HG03342 (cell line): ENCODE measurements at regions not wholly inside any gene's neighbourhood (a gene's known extent, or its start where the extent isn't known, plus 50 kb on each side); places are given as distances from the start of the nearest gene placed in this dataset.

Experiments
- ATAC-seq: cut with Tn5 transposase; IDR thresholded peaks from one replicate; pipeline ENCODE4 v1.9.1; 2021; ENCODE audit warnings: mild to moderate bottlenecking, moderate library complexity; ENCODE audit not compliant: unreplicated experiment

GRCh38 chr10:129353101-129353500 lies 113.9 kb upstream of the MGMT start:
- no peak for ATAC-seq

GRCh38 chr10:129360046-129360445 lies 107.0 kb upstream of the MGMT start:
- ATAC-seq, result no peak

- ATAC-seq, result no peak
These were observed 105.2 kb upstream of the MGMT start for GRCh38 chr10:129361676-129362376.

- ATAC-seq, result no peak
These were observed 102.1 kb upstream of the MGMT start for GRCh38 chr10:129364949-129365348.

- no peak for ATAC-seq
These were observed 101.2 kb upstream of the MGMT start for GRCh38 chr10:129365767-129366402.

- ATAC-seq, result no peak
These were observed 100.6 kb upstream of the MGMT start for GRCh38 chr10:129366450-129366849.

GRCh38 chr10:129369566-129369965 lies 97.5 kb upstream of the MGMT start:
- ATAC-seq, result no peak

GRCh38 chr10:129371541-129371940 lies 95.5 kb upstream of the MGMT start:
- no peak for ATAC-seq

- no peak for ATAC-seq
These were observed 94.9 kb upstream of the MGMT start for GRCh38 chr10:129372172-129372571.

GRCh38 chr10:129373231-129373630 lies 93.8 kb upstream of the MGMT start:
- ATAC-seq, result no peak

- ATAC-seq, result no peak
These were observed 93.3 kb upstream of the MGMT start for GRCh38 chr10:129373718-129374117.

GRCh38 chr10:129375171-129375570 lies 91.9 kb upstream of the MGMT start:
- ATAC-seq, result no peak

GRCh38 chr10:129375912-129376311 lies 91.1 kb upstream of the MGMT start:
- ATAC-seq, result no peak

GRCh38 chr10:129380279-129380678 lies 86.8 kb upstream of the MGMT start:
- no peak for ATAC-seq

GRCh38 chr10:129381741-129382140 lies 85.3 kb upstream of the MGMT start:
- no peak for ATAC-seq

- ATAC-seq, result no peak
These were observed 84.6 kb upstream of the MGMT start for GRCh38 chr10:129382401-129382800.

GRCh38 chr10:129383651-129384050 lies 83.4 kb upstream of the MGMT start:
- ATAC-seq, result no peak

- ATAC-seq, result no peak
These were observed 81.4 kb upstream of the MGMT start for GRCh38 chr10:129385600-129385999.

- no peak for ATAC-seq
These were observed 80.4 kb upstream of the MGMT start for GRCh38 chr10:129386415-129387257.

GRCh38 chr10:129387258-129387525 lies 79.8 kb upstream of the MGMT start:
- no peak for ATAC-seq

GRCh38 chr10:129388435-129388834 lies 78.6 kb upstream of the MGMT start:
- no peak for ATAC-seq

- ATAC-seq, result no peak
These were observed 77.8 kb upstream of the MGMT start for GRCh38 chr10:129389194-129389593.
